HG03432 (cell line): ENCODE measurements at regions not wholly inside any gene's neighbourhood (a gene's known extent, or its start where the extent isn't known, plus 50 kb on each side); places are given as distances from the start of the nearest gene placed in this dataset.
"Not testable (repeated sequence)": the region's sequence is repeated elsewhere in the genome, so short reads cannot be mapped to it uniquely, and the experiment has no call there.

Experiments
- ATAC-seq: cut with Tn5 transposase; IDR thresholded peaks from one replicate; pipeline ENCODE4 v1.9.1; 2021; ENCODE audit warnings: mild to moderate bottlenecking, moderate library complexity; ENCODE audit not compliant: unreplicated experiment

DNA sequence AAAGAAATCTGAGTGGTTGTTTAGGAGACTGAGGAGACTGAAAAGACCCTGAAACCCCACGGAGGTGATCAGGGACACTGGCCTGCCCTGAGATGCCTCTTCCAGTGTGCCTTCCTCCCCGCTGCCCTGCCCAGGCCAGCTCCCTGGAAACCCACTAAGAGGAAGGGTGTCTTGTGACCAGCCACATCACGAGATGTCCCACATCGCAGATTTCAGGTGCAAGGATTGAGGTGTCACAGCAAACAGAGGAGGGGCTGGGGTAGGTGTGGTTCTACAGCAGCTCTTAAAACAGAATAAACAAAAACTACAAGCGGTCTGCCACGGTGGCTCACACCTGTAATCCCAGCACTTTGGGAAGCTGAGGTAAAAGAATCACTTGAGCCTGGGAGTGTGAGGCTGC lies 184.3 kb upstream of the C14orf180 start:
- ATAC-seq: no peak

DNA sequence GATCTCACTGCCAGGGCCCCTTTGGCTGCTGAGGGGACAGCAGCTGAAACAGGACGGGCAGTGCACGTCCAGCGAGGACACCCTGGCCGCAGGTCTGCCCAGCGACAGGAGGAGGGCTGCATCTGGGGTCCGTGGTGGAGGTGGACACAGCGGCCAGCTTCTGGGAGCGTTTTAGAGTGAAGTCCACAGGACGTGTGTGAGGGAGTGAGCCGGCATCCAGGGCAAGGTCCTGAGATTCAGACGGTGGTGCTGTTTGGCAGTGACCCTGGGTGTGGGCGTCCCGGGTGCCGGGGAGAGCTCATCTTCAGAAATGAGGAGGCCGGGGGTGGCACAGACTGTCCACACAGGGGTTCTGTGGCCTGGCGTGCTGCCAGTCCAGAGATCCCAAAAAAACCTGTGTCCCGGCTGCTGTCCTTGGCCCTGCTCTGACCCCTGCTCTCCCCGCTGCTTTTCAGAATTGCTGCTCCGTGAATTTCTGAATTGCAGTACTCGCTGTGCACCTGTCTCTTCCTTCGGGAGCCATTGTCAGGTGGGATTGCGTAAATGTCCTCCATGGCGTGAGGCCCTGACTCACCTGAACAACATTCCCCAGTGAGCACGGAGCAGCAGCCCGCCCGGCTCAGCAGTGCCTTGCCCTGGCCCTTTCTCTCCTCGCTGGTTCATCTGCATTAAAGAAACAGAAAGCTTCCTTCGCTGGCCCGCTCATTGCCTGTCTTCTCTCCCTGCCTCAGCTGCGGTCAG lies 183.5 kb upstream of the C14orf180 start:
- ATAC-seq: no peak

DNA sequence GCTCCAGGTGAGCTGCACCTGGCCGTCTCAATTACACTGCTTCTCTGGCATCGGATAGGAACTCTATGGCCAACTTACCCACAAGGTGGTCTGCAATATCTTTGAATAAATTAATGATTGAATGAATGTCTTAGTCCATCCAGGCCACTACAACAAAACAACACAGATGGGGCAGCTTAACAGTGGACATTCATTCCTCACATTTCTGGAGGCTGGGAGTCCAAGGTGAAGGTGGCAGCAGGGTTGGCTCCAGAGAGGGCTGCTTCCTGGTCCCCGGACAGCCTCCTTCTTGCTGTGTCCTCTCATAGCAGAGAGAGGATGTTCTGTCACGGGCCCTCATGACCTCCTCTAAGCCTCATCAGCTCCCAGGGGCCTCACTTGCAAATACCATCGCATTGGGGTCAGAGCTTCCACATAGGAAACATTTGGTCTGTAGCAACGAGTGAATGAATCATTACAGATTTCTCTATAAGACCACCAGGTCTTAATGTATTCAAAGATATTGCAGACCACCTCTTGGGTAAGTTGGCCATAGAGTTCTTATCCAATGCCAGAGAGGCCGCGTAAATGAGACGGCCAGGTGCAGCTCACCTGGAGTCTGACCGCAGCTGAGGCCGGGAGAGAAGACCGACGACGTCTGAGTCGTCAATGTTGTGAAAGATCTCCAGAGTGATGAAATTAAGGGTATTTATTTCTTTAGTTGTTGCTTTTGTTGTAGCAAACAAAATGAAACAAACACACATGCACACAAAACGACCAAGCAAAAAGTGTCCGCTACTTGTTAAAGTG lies 182.7 kb upstream of the C14orf180 start:
- ATAC-seq: no peak

DNA sequence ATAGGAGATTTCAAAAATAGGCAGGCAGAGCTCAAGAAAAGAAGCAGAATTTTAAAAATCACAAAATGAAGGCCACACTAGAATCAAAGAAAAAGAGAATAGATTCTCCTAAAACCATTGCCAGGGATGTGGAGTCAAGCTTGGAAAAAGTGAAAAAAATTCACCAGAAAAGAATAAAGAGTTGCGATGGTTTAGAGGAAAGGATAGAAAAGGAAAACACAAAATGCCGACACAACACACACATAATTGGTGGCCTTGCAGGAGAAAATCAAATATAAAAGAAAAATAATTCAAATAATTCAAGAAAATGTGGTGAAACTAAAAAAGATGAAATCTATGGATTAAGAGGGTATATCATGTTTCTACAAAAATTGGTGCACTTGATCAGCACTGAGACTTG lies 181.6 kb upstream of the C14orf180 start:
- ATAC-seq: no peak

DNA sequence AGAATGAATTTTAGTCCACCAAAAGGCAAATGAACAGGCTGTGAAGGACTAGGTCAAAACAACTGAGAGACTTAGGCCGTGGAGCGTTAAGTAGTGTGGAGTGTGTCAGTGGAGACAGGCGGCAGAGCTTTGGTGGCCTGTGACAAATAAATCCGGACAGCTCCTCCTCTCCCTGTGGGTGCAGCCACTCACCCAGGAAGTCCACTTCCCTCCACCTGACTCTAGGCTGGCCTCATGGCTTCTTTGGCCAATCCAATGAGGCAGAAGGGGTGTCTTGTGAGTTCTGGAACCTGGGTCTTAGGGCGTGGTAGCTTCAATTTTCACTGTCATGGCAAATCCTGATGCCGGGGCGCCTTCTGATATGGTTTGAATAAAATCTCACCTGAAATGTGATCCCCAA lies 180.9 kb upstream of the C14orf180 start:
- no peak for ATAC-seq

DNA sequence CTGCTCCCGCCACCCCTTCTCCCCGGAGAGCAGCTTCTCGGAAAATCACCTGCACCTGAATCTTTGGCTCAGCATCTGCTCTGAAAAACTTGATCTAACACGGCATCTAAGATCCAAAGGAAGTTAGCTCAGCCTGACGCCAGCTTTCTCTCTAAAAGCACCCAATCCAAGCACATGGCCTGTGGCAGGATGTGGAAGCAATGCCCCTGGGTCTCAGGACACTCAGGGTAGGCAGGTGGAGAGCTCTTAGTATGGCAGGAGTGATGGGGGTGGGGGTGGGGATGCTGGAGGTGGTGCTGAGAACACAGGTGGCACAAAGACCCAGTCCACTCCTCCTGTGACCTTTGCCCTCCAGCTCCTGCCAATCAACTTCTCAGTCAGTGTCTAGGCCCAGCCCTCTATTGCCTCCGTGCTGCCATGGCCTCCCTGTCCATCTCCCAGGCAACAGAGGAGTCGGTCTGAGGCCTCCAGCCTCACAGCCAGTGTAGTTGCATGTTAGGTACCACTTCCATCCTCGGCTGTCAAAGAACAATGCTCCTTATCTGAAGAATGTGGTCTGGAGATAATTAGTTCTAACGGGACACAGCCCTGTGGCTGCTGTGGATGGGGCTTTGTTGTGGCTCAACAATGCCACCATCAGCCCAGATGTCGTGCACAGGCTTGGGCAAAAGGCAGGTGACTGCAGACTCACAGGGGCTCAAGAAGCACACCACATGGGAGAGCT lies 180.0 kb upstream of the C14orf180 start:
- ATAC-seq: no peak

DNA sequence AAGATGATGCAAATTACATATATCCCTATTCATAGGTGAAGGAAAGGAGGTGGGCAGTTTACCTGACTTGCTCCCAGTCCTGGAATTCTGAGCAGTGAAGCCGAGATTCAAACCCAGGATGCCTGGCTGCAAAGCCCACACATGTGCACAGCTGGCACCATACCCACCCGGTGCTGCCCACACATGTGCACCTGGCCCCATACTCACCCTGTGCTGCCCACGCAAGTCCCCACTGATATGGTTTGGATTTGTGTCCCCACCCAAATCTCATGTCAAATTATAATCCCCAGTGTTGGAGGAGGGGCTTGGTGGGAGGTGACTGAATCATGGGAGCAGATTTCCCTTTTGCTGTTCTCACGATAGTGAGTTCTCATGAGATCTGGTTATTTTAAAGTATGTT lies 179.2 kb upstream of the C14orf180 start:
- ATAC-seq: no peak

DNA sequence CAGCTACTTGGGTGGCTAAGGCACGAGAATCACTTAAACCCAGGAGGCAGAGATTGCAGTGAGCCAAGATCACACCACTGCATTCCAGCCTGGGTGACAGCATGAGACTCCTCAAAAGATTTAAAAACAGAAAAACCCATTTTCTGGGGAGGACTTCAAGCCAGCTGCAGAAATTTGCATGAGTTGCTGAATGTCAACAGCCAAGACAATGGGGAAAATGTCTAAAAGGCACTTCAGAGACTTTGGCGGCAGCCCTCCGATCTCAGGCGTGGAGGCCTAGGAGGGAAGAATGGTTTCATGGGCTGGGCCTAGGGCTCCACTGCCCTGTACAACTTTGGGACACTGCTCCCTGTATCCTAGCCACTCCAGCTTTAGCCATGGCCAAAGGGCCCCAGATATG lies 177.8 kb upstream of the C14orf180 start:
- no peak for ATAC-seq

DNA sequence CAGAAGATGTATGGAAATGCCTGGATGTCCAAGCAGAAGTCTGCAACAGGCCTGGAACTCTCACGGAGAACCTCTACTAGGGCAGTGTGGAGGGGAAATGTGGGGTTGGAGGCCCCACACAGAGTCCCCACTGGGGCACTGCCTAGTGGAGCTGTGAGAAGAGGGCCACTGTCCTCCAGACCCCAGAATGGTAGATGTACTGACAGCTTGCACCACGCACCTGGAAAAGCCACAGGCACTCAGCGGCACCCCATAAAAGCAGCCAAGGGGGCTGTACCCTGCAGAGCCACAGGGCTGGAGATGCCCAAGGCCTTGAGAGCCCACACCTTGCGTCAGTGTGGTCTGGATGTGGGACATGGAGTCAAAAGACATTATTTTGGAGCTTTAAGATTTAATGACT lies 177.3 kb upstream of the C14orf180 start:
- not testable (repeated sequence) for ATAC-seq

DNA sequence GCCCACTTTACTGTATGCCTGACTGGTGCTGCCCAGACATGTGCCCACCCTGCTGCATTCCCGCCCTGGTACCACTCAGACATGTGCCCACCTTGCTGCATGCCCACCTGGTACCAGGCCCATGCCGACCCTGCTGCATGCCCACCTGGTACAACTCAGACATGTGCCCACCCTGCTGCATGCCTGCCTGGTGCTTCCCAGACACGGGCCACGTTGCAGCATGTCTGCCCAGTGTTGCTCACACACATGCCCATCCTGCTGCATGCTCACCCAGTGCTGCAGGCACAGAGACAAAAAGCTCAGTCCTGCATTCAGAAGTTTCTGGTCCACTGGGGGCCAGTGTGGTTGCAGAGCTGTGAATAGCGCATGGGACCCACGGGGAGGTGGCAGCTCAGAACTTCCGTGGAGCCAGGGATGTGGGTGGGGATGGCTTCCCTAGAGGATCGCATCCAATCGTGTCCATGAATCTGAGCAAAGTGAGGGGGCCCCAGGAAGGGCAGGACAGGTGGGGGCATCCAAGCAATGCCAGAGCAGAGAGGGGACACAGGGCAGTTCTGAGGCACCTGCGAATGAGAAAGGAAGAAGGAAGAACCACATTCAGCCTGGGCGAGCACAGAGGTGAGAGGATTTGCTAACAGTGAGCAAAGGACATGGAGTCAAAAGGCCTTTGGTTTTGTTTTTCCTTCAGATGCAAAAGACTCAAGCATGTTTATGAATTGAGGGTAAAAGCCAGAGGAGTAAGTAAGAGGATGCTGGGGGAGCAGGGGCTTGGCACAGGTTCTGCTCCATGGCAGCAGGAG lies 175.9 kb upstream of the C14orf180 start:
- ATAC-seq: no peak

DNA sequence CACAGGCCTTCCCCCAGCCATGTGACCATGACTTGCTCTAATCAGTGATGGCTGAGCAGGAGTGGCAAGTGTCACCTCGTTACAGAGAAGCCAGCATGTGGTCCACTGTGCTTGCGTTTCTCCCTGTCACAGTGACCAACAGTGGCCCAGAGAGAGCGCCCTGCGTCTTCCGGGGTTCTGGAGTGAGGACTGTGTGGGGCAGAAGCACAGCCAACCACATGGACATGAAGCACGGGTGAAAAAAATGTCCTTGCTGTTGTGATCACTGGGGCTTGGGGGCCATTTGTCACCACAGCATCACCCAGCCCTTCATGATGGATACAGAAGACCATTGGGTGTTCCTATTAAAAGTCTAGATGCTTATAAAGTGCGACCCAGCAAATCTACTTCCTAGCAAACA lies 174.6 kb upstream of the C14orf180 start:
- no peak for ATAC-seq

DNA sequence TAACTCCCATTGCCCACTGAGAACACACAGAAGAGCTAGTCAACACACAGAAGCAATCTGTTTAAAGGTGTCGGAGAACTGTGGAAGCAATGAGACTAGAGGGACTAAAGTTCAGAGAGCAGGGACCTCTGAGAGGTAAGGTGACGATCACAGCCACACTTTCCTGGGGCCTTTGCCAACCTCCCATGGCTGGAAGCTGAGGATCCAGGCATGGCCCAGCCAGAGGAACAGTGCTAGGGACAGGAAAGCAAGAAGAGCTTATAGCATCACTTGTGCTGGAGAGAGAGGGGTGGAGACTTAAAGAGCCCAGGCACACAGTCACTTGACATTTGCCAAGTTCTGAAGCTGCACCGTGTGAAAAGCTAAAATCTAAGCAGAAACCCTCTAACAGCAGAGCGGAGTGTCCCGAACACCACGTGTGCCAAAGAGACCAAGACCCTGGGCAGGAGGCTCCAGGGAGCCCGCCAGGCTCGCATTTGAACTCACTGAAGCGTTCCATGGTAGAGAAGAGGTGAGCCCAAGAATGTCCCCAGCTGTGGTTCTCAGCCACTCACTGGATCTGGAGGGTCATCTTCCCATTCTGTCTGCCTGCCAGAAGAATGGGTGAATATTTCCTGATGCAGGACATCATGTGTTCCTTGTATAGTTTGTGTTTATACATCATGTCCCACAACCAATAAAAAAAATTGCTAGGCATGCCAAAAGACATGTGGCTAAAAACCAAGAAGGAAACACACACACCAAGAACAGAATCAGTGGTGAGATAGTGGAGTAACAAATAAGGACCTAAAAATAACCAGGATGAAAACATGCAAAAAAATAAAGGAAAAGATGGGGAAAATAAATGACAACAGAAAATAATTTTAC lies 174.0 kb upstream of the C14orf180 start:
- no peak for ATAC-seq

DNA sequence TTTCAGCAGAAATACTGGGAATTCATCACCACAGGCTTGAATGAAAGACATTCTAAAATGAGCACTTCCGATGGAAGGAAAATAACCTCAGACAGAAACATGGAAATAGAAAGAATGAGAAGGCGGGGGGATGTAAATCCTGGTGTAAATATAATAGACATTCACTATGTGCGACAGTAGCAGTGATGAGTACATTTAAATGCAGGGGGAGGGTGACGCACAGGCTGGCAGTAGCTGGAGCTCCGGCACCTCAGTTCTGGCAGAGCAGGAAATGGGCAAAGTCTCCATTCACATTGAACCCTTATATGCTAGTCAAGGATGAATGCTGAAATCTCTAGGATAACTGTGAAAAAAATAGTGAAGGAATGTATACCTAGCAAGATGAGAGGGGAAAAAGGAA lies 172.7 kb upstream of the C14orf180 start:
- ATAC-seq: no peak

DNA sequence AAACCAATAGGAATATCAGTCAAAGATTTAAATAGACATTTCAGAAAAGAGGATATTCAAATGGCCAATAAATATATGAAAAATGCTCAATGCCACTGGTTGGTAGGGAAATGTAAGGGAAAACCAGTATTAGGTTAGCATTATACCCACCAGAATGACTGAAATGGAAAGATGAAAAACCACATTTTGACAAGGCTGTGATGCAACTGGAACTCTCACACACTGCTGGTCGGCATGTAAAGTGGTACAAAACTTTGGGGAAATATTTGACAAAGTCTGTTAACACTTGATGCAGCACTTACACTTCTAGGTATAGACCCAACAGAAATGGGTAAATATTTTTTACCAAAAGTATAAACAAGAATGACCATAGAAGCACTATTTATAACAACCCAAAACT lies 163.2 kb upstream of the C14orf180 start:
- ATAC-seq: no peak

DNA sequence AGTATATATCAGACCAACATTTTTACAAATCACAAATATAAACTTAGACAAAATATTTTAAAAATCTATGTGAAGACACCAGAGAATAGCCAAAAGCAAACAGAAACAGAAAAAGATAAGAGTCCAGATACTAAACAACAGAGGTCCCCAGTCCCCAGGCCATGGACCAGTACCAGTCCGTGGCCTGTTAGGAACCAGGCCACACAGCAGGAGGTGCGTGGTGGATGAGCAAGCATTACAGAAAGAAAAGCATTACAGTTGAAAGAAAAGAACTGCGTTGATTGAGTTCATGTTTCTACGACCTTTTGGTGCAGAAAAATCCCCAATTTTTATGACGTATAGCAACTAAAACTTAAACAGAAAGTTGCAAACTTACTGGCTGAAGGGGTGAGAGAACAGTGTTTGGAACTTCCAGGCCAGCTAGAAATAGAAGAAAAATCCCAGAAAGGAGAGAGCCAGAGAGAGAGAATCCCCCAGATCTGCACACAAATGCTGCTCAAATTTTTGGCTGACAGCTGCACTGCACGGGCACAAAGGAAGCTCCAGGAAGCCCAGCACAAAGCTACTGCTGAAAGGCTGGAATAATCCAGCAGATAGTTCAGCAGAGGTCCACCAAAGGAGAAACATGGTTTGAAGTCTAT lies 159.6 kb upstream of the C14orf180 start:
- ATAC-seq: no peak

DNA sequence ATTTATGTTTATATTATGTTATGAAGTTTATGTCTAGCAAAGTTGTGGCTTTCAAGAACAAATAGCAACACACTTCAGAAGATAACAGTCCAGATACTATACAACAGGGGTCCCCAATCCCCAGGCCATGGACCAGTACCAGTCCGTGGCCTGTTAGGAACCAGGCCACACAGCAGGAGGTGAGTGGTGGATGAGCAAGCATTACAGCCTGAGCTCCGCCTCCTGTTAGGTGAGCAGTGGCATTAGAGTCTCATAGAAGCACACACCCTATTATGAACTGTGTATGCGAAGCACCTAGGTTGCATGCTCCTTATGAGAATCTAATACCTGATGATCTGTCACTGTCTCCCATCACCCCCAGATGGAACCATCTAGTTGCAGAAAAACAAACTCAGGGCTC lies 159.0 kb upstream of the C14orf180 start:
- ATAC-seq: not testable (repeated sequence)

DNA sequence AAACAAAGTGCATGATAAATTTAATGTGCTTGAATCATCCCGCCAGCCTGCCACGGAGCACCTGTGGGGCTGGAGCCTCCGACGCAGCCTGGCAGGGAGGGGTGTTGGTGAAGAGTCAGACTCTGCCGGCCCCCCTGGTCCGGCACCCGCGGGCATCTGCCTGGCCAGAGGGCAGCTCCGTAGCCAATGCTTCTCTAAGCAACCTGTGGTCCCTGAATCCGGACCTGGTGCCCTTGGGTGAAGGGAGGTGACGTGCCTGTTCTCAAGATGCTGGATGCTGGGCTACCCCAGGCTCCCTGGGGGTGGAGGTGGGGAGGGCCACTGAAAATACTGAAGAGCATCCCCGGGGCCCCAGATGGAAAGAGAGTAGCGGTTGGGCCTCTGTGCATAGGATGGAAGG lies 158.6 kb upstream of the C14orf180 start:
- ATAC-seq: no peak

DNA sequence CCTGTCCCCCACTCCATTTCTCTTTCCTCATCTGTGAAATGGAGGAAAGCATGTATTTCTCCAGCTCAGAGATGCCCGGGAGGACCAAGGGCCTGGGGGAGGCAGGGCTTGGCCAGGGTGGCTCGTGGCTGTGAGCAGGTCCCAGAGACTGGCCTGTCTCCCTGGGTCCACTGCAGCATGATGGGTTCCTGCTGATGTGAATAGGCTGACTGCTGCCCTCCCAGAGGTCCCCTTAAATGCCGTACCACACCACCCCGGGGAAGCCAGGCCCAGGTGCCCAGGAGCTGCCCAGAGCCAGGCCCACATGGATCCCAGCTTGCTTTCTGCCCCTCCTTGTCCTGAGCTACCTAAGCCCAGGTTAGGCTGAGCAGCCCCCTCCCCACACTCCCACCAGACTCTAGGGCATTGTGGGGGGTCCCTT lies 158.2 kb upstream of the C14orf180 start:
- ATAC-seq: no peak
